ENCODE measurements at regions not wholly inside any gene's neighbourhood (a gene's known extent, or its start where the extent isn't known, plus 50 kb on each side); places are given as distances from the start of the nearest gene placed in this dataset.

DNA sequence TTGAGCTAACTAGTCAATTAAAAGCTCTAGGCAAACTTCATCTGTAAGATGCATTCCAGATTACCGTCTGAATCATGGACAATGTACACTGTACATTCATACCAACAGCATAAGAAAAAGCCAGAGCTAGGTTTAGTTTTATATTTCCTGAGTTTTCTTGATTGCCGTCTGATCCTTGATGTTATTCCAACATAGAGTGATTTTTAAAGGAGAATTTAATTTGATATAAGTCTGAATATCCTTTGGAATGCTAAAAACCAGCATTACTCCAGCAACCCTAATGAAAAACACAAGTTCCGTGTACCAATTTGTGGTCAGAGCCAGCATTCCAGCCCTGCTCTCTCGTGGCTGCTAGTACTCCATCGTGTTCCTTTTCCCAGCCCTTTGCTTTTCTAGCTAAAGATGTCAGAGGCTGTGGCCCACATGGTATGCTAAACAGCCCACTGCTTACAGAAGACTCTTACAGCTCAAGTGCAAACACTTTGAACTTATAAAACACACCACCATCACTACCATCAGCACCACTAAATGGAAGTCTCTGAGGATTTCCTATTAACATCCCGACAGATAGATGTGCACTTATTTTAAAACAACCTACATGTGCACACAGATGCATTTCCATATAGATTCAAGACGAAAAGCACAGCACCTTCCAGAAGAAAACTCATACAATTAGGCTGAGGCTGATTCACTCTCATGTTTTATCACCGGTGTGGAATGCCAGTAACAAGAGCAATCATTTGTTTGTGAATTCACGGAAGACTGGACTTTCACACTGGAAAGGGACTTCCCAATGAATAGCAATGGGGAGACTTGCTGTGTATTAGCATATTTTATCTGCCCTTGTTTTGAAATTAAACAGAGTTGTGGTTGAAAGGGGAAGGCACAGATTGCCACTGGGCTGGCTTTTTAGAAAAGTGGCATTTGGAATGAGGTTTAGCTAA lies 246.9 kb upstream of the GAS1 start:
- H3K4me1 ChIP-seq (ENCODE audit: insufficient read depth) = peaks cover 16% of the 10 kb centered on the region
- no peaks in the 10 kb centered on the region for H4K20me1 ChIP-seq (ENCODE audit: insufficient read depth, poor library complexity, severe bottlenecking)
- DNase-seq (ENCODE audit: low spot score) = peak; percentile 38
- no peaks in the 10 kb centered on the region for H3K9me3 ChIP-seq (ENCODE audit: low read depth)
- H3K9me2 ChIP-seq (replicated peaks; ENCODE audit: insufficient read depth) = no peaks in the 10 kb centered on the region
- WGBS (ENCODE audit: low lambda C conversion rate, missing lambda C conversion rate) = 34% methylated on average over 9 of the region's 9 CpGs
- peak overlapping the region; percentile 76 for H3K27ac ChIP-seq
- H3K79me2 ChIP-seq = no peaks in the 10 kb centered on the region
- H3K36me3 ChIP-seq (replicated peaks; ENCODE audit: insufficient read depth, low read depth) = no peaks in the 10 kb centered on the region
- TF ChIP-seq, protein P1, sequence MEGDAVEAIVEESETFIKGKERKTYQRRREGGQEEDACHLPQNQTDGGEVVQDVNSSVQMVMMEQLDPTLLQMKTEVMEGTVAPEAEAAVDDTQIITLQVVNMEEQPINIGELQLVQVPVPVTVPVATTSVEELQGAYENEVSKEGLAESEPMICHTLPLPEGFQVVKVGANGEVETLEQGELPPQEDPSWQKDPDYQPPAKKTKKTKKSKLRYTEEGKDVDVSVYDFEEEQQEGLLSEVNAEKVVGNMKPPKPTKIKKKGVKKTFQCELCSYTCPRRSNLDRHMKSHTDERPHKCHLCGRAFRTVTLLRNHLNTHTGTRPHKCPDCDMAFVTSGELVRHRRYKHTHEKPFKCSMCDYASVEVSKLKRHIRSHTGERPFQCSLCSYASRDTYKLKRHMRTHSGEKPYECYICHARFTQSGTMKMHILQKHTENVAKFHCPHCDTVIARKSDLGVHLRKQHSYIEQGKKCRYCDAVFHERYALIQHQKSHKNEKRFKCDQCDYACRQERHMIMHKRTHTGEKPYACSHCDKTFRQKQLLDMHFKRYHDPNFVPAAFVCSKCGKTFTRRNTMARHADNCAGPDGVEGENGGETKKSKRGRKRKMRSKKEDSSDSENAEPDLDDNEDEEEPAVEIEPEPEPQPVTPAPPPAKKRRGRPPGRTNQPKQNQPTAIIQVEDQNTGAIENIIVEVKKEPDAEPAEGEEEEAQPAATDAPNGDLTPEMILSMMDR (IDR thresholded peaks at IDR 0.05; ENCODE audit: poor library complexity) = no peak
- TF ChIP-seq EZH2 (IDR thresholded peaks at IDR 0.05; ENCODE audit: borderline replicate concordance) = no peak
- TF ChIP-seq EZH2phosphoT487 (IDR thresholded peaks at IDR 0.05; ENCODE audit: low read depth, severe bottlenecking, unreplicated experiment) = no peak
- no peaks in the 10 kb centered on the region for H3K27me3 ChIP-seq
- H2AFZ ChIP-seq = no peak overlapping the region
- no peak overlapping the region for H3K4me3 ChIP-seq
- H3K4me2 ChIP-seq = peak overlapping the region; percentile 9

DNA sequence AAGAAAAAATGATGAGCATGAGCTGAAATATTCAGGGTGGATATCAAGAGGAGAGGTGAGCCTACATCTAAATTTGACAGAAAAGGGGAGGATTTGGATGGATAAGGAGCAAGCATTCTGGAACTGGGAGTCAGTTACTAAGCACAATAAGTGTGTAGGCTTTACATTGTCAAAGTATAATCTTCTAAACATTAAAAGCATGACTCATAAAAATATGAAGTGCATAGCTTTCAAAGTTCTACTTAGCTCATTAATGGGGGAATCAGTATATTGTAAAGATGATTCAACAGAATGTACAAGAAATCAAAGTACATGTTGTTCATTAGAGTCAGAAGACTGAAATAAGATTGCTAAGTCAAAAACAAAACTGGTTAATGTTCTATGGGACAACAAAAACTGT lies 248.0 kb upstream of the GAS1 start:
- peak overlapping the region; percentile 76 for H3K27ac ChIP-seq
- no peak overlapping the region for H2AFZ ChIP-seq
- no peaks in the 10 kb centered on the region for H3K36me3 ChIP-seq (replicated peaks; ENCODE audit: insufficient read depth, low read depth)
- no peak for DNase-seq (ENCODE audit: low spot score)
- peaks cover 16% of the 10 kb centered on the region for H3K4me1 ChIP-seq (ENCODE audit: insufficient read depth)
- no peaks in the 10 kb centered on the region for H3K9me3 ChIP-seq (ENCODE audit: low read depth)
- no peaks in the 10 kb centered on the region for H3K9me2 ChIP-seq (replicated peaks; ENCODE audit: insufficient read depth)
- TF ChIP-seq EZH2phosphoT487 (IDR thresholded peaks at IDR 0.05; ENCODE audit: low read depth, severe bottlenecking, unreplicated experiment) (no peak), EZH2 (IDR thresholded peaks at IDR 0.05; ENCODE audit: borderline replicate concordance) (no peak)
- TF ChIP-seq, protein P1 (IDR thresholded peaks at IDR 0.05; ENCODE audit: poor library complexity) = no peak
- H4K20me1 ChIP-seq (ENCODE audit: insufficient read depth, poor library complexity, severe bottlenecking) = no peaks in the 10 kb centered on the region
- H3K27me3 ChIP-seq = no peaks in the 10 kb centered on the region
- H3K79me2 ChIP-seq = no peaks in the 10 kb centered on the region
- no peak overlapping the region for H3K4me3 ChIP-seq
- H3K4me2 ChIP-seq = no peak overlapping the region

DNA sequence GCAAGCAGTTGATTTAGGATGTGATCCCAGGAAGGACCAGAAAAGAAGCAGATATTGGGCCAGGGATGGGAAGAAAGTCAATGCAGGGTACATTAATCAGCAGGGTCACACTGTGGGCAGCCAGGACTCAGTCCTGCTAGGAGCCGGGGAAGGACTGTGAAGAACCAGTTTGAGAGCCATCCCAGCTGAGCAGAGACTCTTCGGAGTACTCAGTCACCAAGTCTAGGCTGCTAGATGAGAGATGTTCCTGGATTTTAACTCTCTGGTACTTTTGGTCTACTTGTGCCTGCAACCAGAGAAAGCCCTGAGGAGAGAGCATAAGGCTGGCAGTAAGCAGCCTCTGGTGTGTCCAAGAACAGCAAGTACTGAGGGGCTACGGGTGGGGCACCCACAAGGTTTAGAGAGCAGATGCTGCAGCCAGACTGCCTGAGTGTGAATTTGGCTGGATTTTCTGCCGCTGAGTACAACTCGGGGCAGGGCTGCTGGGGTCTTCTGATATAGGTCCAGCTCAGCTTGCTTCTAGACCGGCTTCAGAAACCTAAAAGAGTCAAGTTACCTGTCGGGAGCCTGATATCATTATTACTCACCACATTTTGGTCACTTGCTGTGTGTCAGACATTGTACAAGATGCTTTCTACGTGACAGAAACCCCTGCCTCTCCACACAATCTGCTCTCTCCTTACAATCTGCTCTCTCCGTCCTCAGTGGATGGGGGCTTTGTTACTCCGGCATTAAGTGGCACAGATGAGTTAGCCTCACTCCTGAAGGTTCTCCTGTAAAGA lies 250.2 kb upstream of the GAS1 start:
- Histone ChIP-seq H3K4me2 (no peak overlapping the region), H3K36me3 (replicated peaks; ENCODE audit: insufficient read depth, low read depth) (no peaks in the 10 kb centered on the region), H3K79me2 (no peaks in the 10 kb centered on the region), H3K4me3 (no peak overlapping the region), H3K9me2 (replicated peaks; ENCODE audit: insufficient read depth) (no peaks in the 10 kb centered on the region), H3K27ac (no peak overlapping the region), H3K27me3 (no peaks in the 10 kb centered on the region), H3K9me3 (ENCODE audit: low read depth) (no peaks in the 10 kb centered on the region), H3K4me1 (ENCODE audit: insufficient read depth) (peaks cover 16% of the 10 kb centered on the region), H4K20me1 (ENCODE audit: insufficient read depth, poor library complexity, severe bottlenecking) (no peaks in the 10 kb centered on the region), H2AFZ (no peak overlapping the region)
- 91% methylated on average over 10 of the region's 10 CpGs for WGBS (ENCODE audit: low lambda C conversion rate, missing lambda C conversion rate)
- DNase-seq (ENCODE audit: low spot score) = no peak
- TF ChIP-seq, protein P1 (IDR thresholded peaks at IDR 0.05; ENCODE audit: poor library complexity) = no peak
- TF ChIP-seq EZH2 (IDR thresholded peaks at IDR 0.05; ENCODE audit: borderline replicate concordance) (no peak), EZH2phosphoT487 (IDR thresholded peaks at IDR 0.05; ENCODE audit: low read depth, severe bottlenecking, unreplicated experiment) (no peak)
